HEK293T (cell line): ENCODE measurements at regions not wholly inside any gene's neighbourhood (a gene's known extent, or its start where the extent isn't known, plus 50 kb on each side); places are given as distances from the start of the nearest gene placed in this dataset.

Source experiments
- ARNT ChIP-seq: fragments of 450-650 bp; IDR thresholded peaks from 2 replicates; pipeline ENCODE4 v1.6.1; 2017; ENCODE audit warnings: mild to moderate bottlenecking
- BHLHE40 ChIP-seq: fragments of 450-650 bp; IDR thresholded peaks from 2 replicates; pipeline ENCODE4 v1.6.1; 2016; ENCODE audit warnings: mild to moderate bottlenecking, moderate library complexity, borderline replicate concordance
- FOXM1 ChIP-seq: fragments of 450-650 bp; IDR thresholded peaks from 2 replicates; pipeline ENCODE4 v1.6.1; 2017; ENCODE audit warnings: mild to moderate bottlenecking, borderline replicate concordance
- L3MBTL2 ChIP-seq: fragments of 450-650 bp; conservative IDR thresholded peaks from 2 replicates; pipeline ENCODE4 v1.6.1; 2016; ENCODE audit warnings: mild to moderate bottlenecking
- LEF1 ChIP-seq: fragments of 450-650 bp; IDR thresholded peaks from 2 replicates; pipeline ENCODE4 v1.6.1; 2017; ENCODE audit warnings: mild to moderate bottlenecking, borderline replicate concordance
- NFRKB ChIP-seq: fragments of 450-650 bp; IDR thresholded peaks from 2 replicates; pipeline ENCODE4 v1.6.1; 2016; ENCODE audit warnings: mild to moderate bottlenecking, moderate library complexity
- PKNOX1 ChIP-seq: fragments of 450-650 bp; IDR thresholded peaks from 2 replicates; pipeline ENCODE4 v1.6.1; 2016
- SP1 ChIP-seq: fragments of 450-650 bp; IDR thresholded peaks from 2 replicates; pipeline ENCODE4 v1.6.1; 2017
- TARDBP ChIP-seq: fragments of 450-650 bp; IDR thresholded peaks from 2 replicates; pipeline ENCODE4 v1.6.1; 2016
- ZNF384 ChIP-seq: fragments of 450-650 bp; IDR thresholded peaks from 2 replicates; pipeline ENCODE4 v1.6.1; 2016

DNA sequence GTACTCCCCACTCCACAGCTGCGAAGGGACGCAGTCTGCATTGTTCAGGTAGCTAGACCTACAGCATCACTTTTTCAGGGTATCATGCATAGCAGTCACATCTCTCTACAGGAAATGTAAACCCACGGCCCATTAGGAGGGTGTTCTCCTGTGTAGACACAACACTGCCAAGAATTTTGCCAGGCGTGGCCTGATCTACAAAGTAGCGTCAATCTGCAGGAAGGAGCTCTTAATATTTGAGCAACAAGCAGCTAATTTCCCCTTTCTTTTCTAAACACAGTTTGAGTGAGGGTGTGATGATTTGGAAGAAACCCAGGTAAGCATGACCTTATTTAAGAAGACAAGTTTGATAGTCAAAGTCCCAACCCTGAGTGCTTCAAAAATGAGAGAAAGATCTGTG, 419.0 kb downstream of the GADD45G start:
- TF ChIP-seq BHLHE40, result no peak
- TF ChIP-seq L3MBTL2, result no peak
- no peak for TF ChIP-seq PKNOX1
- no peak for TF ChIP-seq NFRKB
- TF ChIP-seq TARDBP, result no peak
- TF ChIP-seq SP1, result no peak
- TF ChIP-seq ARNT, result no peak
- TF ChIP-seq ZNF384, result no peak
- TF ChIP-seq FOXM1, result no peak
- no peak for TF ChIP-seq LEF1
